Upper lobe of left lung (tissue), 6 donors: ENCODE measurements at regions not wholly inside any gene's neighbourhood (a gene's known extent, or its start where the extent isn't known, plus 50 kb on each side); places are given as distances from the start of the nearest gene placed in this dataset.

Source experiments
- ATAC-seq, 2 donors: fragments of 200-7000 bp; cut with Tn5 transposase; one replicate each; pipeline ENCODE4 v1.9.1; 2022; ENCODE audit warnings: mild to moderate bottlenecking in 2 of 2, moderate library complexity in 2 of 2; ENCODE audit not compliant: low FRiP score in 2 of 2
- DNase-seq, 2 donors: peaks; one replicate each; pipeline ENCODE4 v3.0.0-alpha.2; 2019 to 2020
- H3K27ac ChIP-seq, 4 donors: fragments of 200-600 bp; sonication (generic); one replicate each; pipeline ENCODE4 v1.5.1; 2016 to 2019
- H3K27me3 ChIP-seq, 4 donors: fragments of 200-600 bp; sonication (generic); one replicate each; pipeline ENCODE4 v1.5.1; 2017 to 2019
- H3K36me3 ChIP-seq, 4 donors: fragments of 200-600 bp; sonication (generic); one replicate each; pipeline ENCODE4 v1.5.1; 2016 to 2019
- H3K4me1 ChIP-seq, 4 donors: fragments of 200-600 bp; sonication (generic); one replicate each; pipeline ENCODE4 v1.5.1; 2018 to 2019
- H3K4me3 ChIP-seq, 4 donors: fragments of 200-600 bp; sonication (generic); one replicate each; pipeline ENCODE4 v1.5.1; 2017 to 2019; ENCODE audit warnings: mild to moderate bottlenecking in 2 of 4, moderate library complexity in 1 of 4
- H3K9me3 ChIP-seq, 4 donors: fragments of 200-600 bp; sonication (generic); one replicate each; pipeline ENCODE4 v1.5.1; 2018 to 2019
- CTCF ChIP-seq, 6 experiments: fragments of 450-650 bp in 4 of 6; fragments of 200-600 bp in 2 of 6; sonication (generic) in 2 of 6; IDR thresholded peaks; one replicate each; pipeline ENCODE4 v1.5.1; 2016 to 2019; ENCODE audit warnings: antibody characterized with exemption in 6 of 6
- EP300 ChIP-seq, 4 donors: sonication (generic); formaldehyde crosslinking; IDR thresholded peaks; one replicate each; pipeline ENCODE4 v1.5.1; 2017; ENCODE audit warnings: antibody characterized with exemption in 4 of 4, control low read depth in 2 of 4
- POLR2A ChIP-seq, 4 donors: fragments of 450-650 bp; IDR thresholded peaks; one replicate each; pipeline ENCODE4 v1.5.1; 2016 to 2017; ENCODE audit warnings: antibody characterized with exemption in 4 of 4, mild to moderate bottlenecking in 2 of 4
- POLR2AphosphoS5 ChIP-seq, 2 donors: sonication (generic); formaldehyde crosslinking; IDR thresholded peaks; one replicate each; pipeline ENCODE4 v1.5.1; 2017; ENCODE audit warnings: antibody characterized with exemption in 2 of 2
- WGBS, 2 donors: methylation state at CpG; one replicate each; pipeline ENCODE4 v1.1.5; 2017 to 2018; 5-methylcytosine and 5-hydroxymethylcytosine counted together
- donor health status: DM: no; HTN: no; CAD: no; lungs with moderate emphysema.
- donor health status: DM: no; HTN: yes; CAD: no; lungs with severe emphysema.

GRCh38 chr5:88656221-88656950 is 226.6 kb downstream of the MEF2C start:
- Histone ChIP-seq H3K27me3 (peaks cover 0 to 19% (median 16%) of the 10 kb centered on the region in 4 donors), H3K36me3 (no peaks in the 10 kb centered on the region)

GRCh38 chr5:88653471-88653870 is 229.5 kb downstream of the MEF2C start:
- DNase-seq (no peak), ATAC-seq (no peak)
- Histone ChIP-seq H3K9me3 (no peaks in the 10 kb centered on the region), H3K36me3 (no peaks in the 10 kb centered on the region), H3K4me3 (no peak overlapping the region), H3K27ac (no peak overlapping the region), H3K4me1 (no peaks in the 10 kb centered on the region), H3K27me3 (no peaks in the 10 kb centered on the region)
- no peak for TF ChIP-seq POLR2AphosphoS5 (IDR thresholded peaks at IDR 0.05)
- TF ChIP-seq EP300 (IDR thresholded peaks at IDR 0.05): no peak
- TF ChIP-seq POLR2A (IDR thresholded peaks at IDR 0.05): no peak
- TF ChIP-seq CTCF (IDR thresholded peaks at IDR 0.05): no peak
- WGBS, 2 donors: 43 to 51% methylated on average over 2 of the region's 2 CpGs

More at GRCh38 chr5:88656221-88656950, 226.6 kb downstream of the MEF2C start:
- H3K9me3 ChIP-seq: no peaks in the 10 kb centered on the region
- no peak overlapping the region for H3K27ac ChIP-seq
- peaks cover 10 to 19% (median 14%) of the 10 kb centered on the region in 4 donors for H3K4me1 ChIP-seq
- TF ChIP-seq POLR2AphosphoS5 (IDR thresholded peaks at IDR 0.05) (no peak), EP300 (IDR thresholded peaks at IDR 0.05) (no peak), CTCF (IDR thresholded peaks at IDR 0.05) (no peak), POLR2A (IDR thresholded peaks at IDR 0.05) (no peak)
- ATAC-seq (no peak), DNase-seq (no peak)
- 72 to 77% methylated on average over 5 of the region's 5 CpGs for WGBS, 2 donors
- H3K4me3 ChIP-seq: no peak overlapping the region

- 77 to 88% methylated on average over 2 of the region's 2 CpGs for WGBS, 2 donors
- no peak overlapping the region for H3K27ac ChIP-seq
Measured at GRCh38 chr5:88647901-88648300, 235.1 kb downstream of the MEF2C start.

GRCh38 chr5:88646866-88647265 is 236.1 kb downstream of the MEF2C start:
- no peak for ATAC-seq
- no peak for DNase-seq
- Histone ChIP-seq H3K4me1 (no peaks in the 10 kb centered on the region), H3K27me3 (no peaks in the 10 kb centered on the region), H3K36me3 (no peaks in the 10 kb centered on the region), H3K9me3 (no peaks in the 10 kb centered on the region), H3K4me3 (no peak overlapping the region), H3K27ac (no peak overlapping the region)
- TF ChIP-seq POLR2AphosphoS5 (IDR thresholded peaks at IDR 0.05) (no peak), CTCF (IDR thresholded peaks at IDR 0.05) (no peak), EP300 (IDR thresholded peaks at IDR 0.05) (no peak), POLR2A (IDR thresholded peaks at IDR 0.05) (no peak)
- 92 to 96% methylated on average over 1 of the region's 1 CpG for WGBS, 2 donors

More at GRCh38 chr5:88647901-88648300, 235.1 kb downstream of the MEF2C start:
- H3K27me3 ChIP-seq: no peaks in the 10 kb centered on the region
- TF ChIP-seq POLR2A (IDR thresholded peaks at IDR 0.05) (no peak), CTCF (IDR thresholded peaks at IDR 0.05) (no peak), POLR2AphosphoS5 (IDR thresholded peaks at IDR 0.05) (no peak), EP300 (IDR thresholded peaks at IDR 0.05) (no peak)
- no peaks in the 10 kb centered on the region for H3K9me3 ChIP-seq
- no peak for ATAC-seq
- no peak overlapping the region for H3K4me3 ChIP-seq
- no peaks in the 10 kb centered on the region for H3K36me3 ChIP-seq
- H3K4me1 ChIP-seq: no peaks in the 10 kb centered on the region
- DNase-seq: no peak

GRCh38 chr5:88644676-88645075 is 238.3 kb downstream of the MEF2C start:
- no peak for ATAC-seq
- H3K27ac ChIP-seq: no peak overlapping the region
- no peaks in the 10 kb centered on the region for H3K27me3 ChIP-seq
- H3K4me1 ChIP-seq: no peaks in the 10 kb centered on the region
- no peak overlapping the region for H3K4me3 ChIP-seq
- H3K9me3 ChIP-seq: no peaks in the 10 kb centered on the region
- H3K36me3 ChIP-seq: no peaks in the 10 kb centered on the region
- 80 to 86% methylated on average over 3 of the region's 3 CpGs for WGBS, 2 donors
- DNase-seq: no peak
- TF ChIP-seq CTCF (IDR thresholded peaks at IDR 0.05) (no peak), POLR2AphosphoS5 (IDR thresholded peaks at IDR 0.05) (no peak), POLR2A (IDR thresholded peaks at IDR 0.05) (no peak), EP300 (IDR thresholded peaks at IDR 0.05) (no peak)
